ENCODE measurements at regions not wholly inside any gene's neighbourhood (a gene's known extent, or its start where the extent isn't known, plus 50 kb on each side); places are given as distances from the start of the nearest gene placed in this dataset.

GRCh38 chr5:68759593-68759992 is 334.2 kb upstream of the SLC30A5 start:
- no peak for TF ChIP-seq ZNF8 (CRISPR knock-in tag; IDR thresholded peaks at IDR 0.05)
- no peak for TF ChIP-seq ZNF70 (CRISPR knock-in tag; IDR thresholded peaks at IDR 0.05)
- TF ChIP-seq RARB (CRISPR knock-in tag; IDR thresholded peaks at IDR 0.05), result no peak
- no peak for TF ChIP-seq PPARA (CRISPR knock-in tag; IDR thresholded peaks at IDR 0.05; ENCODE audit: borderline replicate concordance)
- TF ChIP-seq ISL1 (CRISPR knock-in tag; IDR thresholded peaks at IDR 0.05), result no peak
- TF ChIP-seq TCF4 (CRISPR knock-in tag; IDR thresholded peaks at IDR 0.05; ENCODE audit: borderline replicate concordance), result no peak
- no peak for TF ChIP-seq SNAI2 (CRISPR knock-in tag; IDR thresholded peaks at IDR 0.05)
- TF ChIP-seq BACH2 (CRISPR knock-in tag; IDR thresholded peaks at IDR 0.05; ENCODE audit: borderline replicate concordance), result no peak
- TF ChIP-seq CSDC2 (CRISPR knock-in tag; IDR thresholded peaks at IDR 0.05), result no peak
- TF ChIP-seq ZNF565 (CRISPR knock-in tag; conservative IDR thresholded peaks at IDR 0.05; ENCODE audit: low read depth), result no peak
- no peak for TF ChIP-seq ESRRG (CRISPR knock-in tag; IDR thresholded peaks at IDR 0.05)
- TF ChIP-seq ZC3H10 (CRISPR knock-in tag; IDR thresholded peaks at IDR 0.05), result no peak
- no peak for TF ChIP-seq TOX (CRISPR knock-in tag; IDR thresholded peaks at IDR 0.05; ENCODE audit: borderline replicate concordance)
- TF ChIP-seq ARNTL (CRISPR knock-in tag; IDR thresholded peaks at IDR 0.05; ENCODE audit: borderline replicate concordance, low read depth), result no peak
- TF ChIP-seq ZFP30 (CRISPR knock-in tag; IDR thresholded peaks at IDR 0.05), result no peak
- no peak for TF ChIP-seq OSR1 (CRISPR knock-in tag; IDR thresholded peaks at IDR 0.05)
- no peak for TF ChIP-seq GLIS3 (CRISPR knock-in tag; IDR thresholded peaks at IDR 0.05)
- TF ChIP-seq CREB5 (CRISPR knock-in tag; IDR thresholded peaks at IDR 0.05; ENCODE audit: low read depth), result no peak

GRCh38 chr5:68762201-68762600 is 331.6 kb upstream of the SLC30A5 start:
- TF ChIP-seq TCF4 (CRISPR knock-in tag; IDR thresholded peaks at IDR 0.05; ENCODE audit: borderline replicate concordance) (no peak), ZFP3 (CRISPR knock-in tag; IDR thresholded peaks at IDR 0.05) (no peak), RARB (CRISPR knock-in tag; IDR thresholded peaks at IDR 0.05) (no peak), PPARA (CRISPR knock-in tag; IDR thresholded peaks at IDR 0.05; ENCODE audit: borderline replicate concordance) (no peak), ZFP30 (CRISPR knock-in tag; IDR thresholded peaks at IDR 0.05) (no peak), GLIS3 (CRISPR knock-in tag; IDR thresholded peaks at IDR 0.05) (no peak), ZNF8 (CRISPR knock-in tag; IDR thresholded peaks at IDR 0.05) (no peak), CREB5 (CRISPR knock-in tag; IDR thresholded peaks at IDR 0.05; ENCODE audit: low read depth) (no peak), ZC3H10 (CRISPR knock-in tag; IDR thresholded peaks at IDR 0.05) (no peak), OSR1 (CRISPR knock-in tag; IDR thresholded peaks at IDR 0.05) (no peak), PATZ1 (CRISPR knock-in tag; IDR thresholded peaks at IDR 0.05; ENCODE audit: borderline replicate concordance) (no peak), TOX (CRISPR knock-in tag; IDR thresholded peaks at IDR 0.05; ENCODE audit: borderline replicate concordance) (no peak), ESRRG (CRISPR knock-in tag; IDR thresholded peaks at IDR 0.05) (no peak), BACH2 (CRISPR knock-in tag; IDR thresholded peaks at IDR 0.05; ENCODE audit: borderline replicate concordance) (no peak), ISL1 (CRISPR knock-in tag; IDR thresholded peaks at IDR 0.05) (no peak), POU6F1 (CRISPR knock-in tag; IDR thresholded peaks at IDR 0.05; ENCODE audit: borderline replicate concordance, low read depth) (no peak)
- ATAC-seq, result no peak

More at GRCh38 chr5:68759593-68759992, 334.2 kb upstream of the SLC30A5 start:
- no peak for ATAC-seq

GRCh38 chr5:68766952-68767464 is 326.8 kb upstream of the SLC30A5 start:
- ATAC-seq, result no peak
- TF ChIP-seq TOX (CRISPR knock-in tag; IDR thresholded peaks at IDR 0.05; ENCODE audit: borderline replicate concordance) (no peak), TCF4 (CRISPR knock-in tag; IDR thresholded peaks at IDR 0.05; ENCODE audit: borderline replicate concordance) (no peak), ISL1 (CRISPR knock-in tag; IDR thresholded peaks at IDR 0.05) (no peak), ZC3H10 (CRISPR knock-in tag; IDR thresholded peaks at IDR 0.05) (no peak), TSHZ2 (CRISPR knock-in tag; IDR thresholded peaks at IDR 0.05) (no peak), ZFP30 (CRISPR knock-in tag; IDR thresholded peaks at IDR 0.05) (no peak), CSDC2 (CRISPR knock-in tag; IDR thresholded peaks at IDR 0.05) (no peak), PATZ1 (CRISPR knock-in tag; IDR thresholded peaks at IDR 0.05; ENCODE audit: borderline replicate concordance) (no peak), SNAI2 (CRISPR knock-in tag; IDR thresholded peaks at IDR 0.05) (no peak), PPARA (CRISPR knock-in tag; IDR thresholded peaks at IDR 0.05; ENCODE audit: borderline replicate concordance) (no peak), RARB (CRISPR knock-in tag; IDR thresholded peaks at IDR 0.05) (no peak), ZNF70 (CRISPR knock-in tag; IDR thresholded peaks at IDR 0.05) (no peak), POU6F1 (CRISPR knock-in tag; IDR thresholded peaks at IDR 0.05; ENCODE audit: borderline replicate concordance, low read depth) (no peak)

Measured in SK-N-SH treated with all-trans-retinoic acid at 6 μM for 48 hours (cell line).